Astrocyte (in vitro differentiated cells and primary cell): ENCODE measurements at regions not wholly inside any gene's neighbourhood (a gene's known extent, or its start where the extent isn't known, plus 50 kb on each side); places are given as distances from the start of the nearest gene placed in this dataset.

Experiments
- DNase-seq: peaks from one replicate; pipeline ENCODE4 v3.0.0-alpha.2; 2010; ENCODE audit warnings: low read depth
- FAIRE-seq: peaks from 2 replicates; lab custom pipeline; 2011; peaks lifted over from hg19 to GRCh38; lab: Jason Lieb, UNC
- H2AFZ ChIP-seq: 2 replicates; pipeline ENCODE4 v1.6.0; 2012; ENCODE audit warnings: low read depth, low read length, inconsistent platforms
- H3K27ac ChIP-seq: 2 replicates; pipeline ENCODE4 v1.5.1; 2011; ENCODE audit warnings: low read depth, low read length, inconsistent platforms
- H3K27me3 ChIP-seq: 2 replicates; pipeline ENCODE4 v1.6.0; 2011; ENCODE audit warnings: low read length, inconsistent platforms; ENCODE audit not compliant: insufficient read depth
- H3K36me3 ChIP-seq: 2 replicates; pipeline ENCODE4 v1.5.1; 2011; ENCODE audit warnings: low read length, inconsistent platforms; ENCODE audit not compliant: insufficient read depth
- H3K4me1 ChIP-seq: 2 replicates; pipeline ENCODE4 v1.5.1; 2011; ENCODE audit warnings: low read length, inconsistent platforms; ENCODE audit not compliant: insufficient read depth
- H3K4me2 ChIP-seq: 2 replicates; pipeline ENCODE4 v1.6.0; 2012; ENCODE audit warnings: low read length, inconsistent platforms
- H3K4me3 ChIP-seq: 2 replicates; pipeline ENCODE4 v1.5.1; 2011; ENCODE audit warnings: low read depth, mild to moderate bottlenecking, low read length, inconsistent platforms; ENCODE audit not compliant: insufficient read depth
- H3K79me2 ChIP-seq: 2 replicates; pipeline ENCODE4 v1.6.0; 2012; ENCODE audit warnings: mild to moderate bottlenecking, low read length, inconsistent platforms; ENCODE audit not compliant: insufficient read depth
- H3K9ac ChIP-seq: 2 replicates; pipeline ENCODE4 v1.6.0; 2012; ENCODE audit warnings: mild to moderate bottlenecking, low read length, inconsistent platforms
- H3K9me3 ChIP-seq: 2 replicates; pipeline ENCODE4 v1.5.1; 2012; ENCODE audit warnings: low read depth, mild to moderate bottlenecking, low read length, inconsistent platforms; ENCODE audit not compliant: insufficient read depth
- H4K20me1 ChIP-seq: 2 replicates; pipeline ENCODE4 v1.6.0; 2012; ENCODE audit warnings: low read length, inconsistent platforms; ENCODE audit not compliant: insufficient read depth
- H3K27ac Mint-ChIP-seq: one replicate; pipeline ENCODE4 v1.8.0; 2021; ENCODE audit warnings: mild to moderate bottlenecking, mixed read lengths; ENCODE audit not compliant: unreplicated experiment
- H3K27me3 Mint-ChIP-seq: one replicate; pipeline ENCODE4 v1.8.0; 2021; ENCODE audit warnings: low read depth, mixed read lengths; ENCODE audit not compliant: unreplicated experiment
- H3K36me3 Mint-ChIP-seq: one replicate; pipeline ENCODE4 v1.8.0; 2021; ENCODE audit warnings: low read depth, mixed read lengths; ENCODE audit not compliant: unreplicated experiment
- H3K4me1 Mint-ChIP-seq: one replicate; pipeline ENCODE4 v1.8.0; 2021; ENCODE audit warnings: low read depth, mixed read lengths; ENCODE audit not compliant: unreplicated experiment
- H3K4me3 Mint-ChIP-seq: one replicate; pipeline ENCODE4 v1.8.0; 2021; ENCODE audit warnings: mild to moderate bottlenecking, moderate library complexity, mixed read lengths; ENCODE audit not compliant: unreplicated experiment
- H3K9me3 Mint-ChIP-seq: one replicate; pipeline ENCODE4 v1.8.0; 2021; ENCODE audit warnings: mild to moderate bottlenecking, mixed read lengths; ENCODE audit not compliant: unreplicated experiment
- CTCF ChIP-seq: IDR thresholded peaks from 2 replicates; pipeline ENCODE4 v1.5.1; 2011; ENCODE audit warnings: low read depth, mild to moderate bottlenecking, inconsistent platforms, low read length, moderate library complexity; ENCODE audit not compliant: insufficient read depth
- EZH2 ChIP-seq: IDR thresholded peaks from 2 replicates; pipeline ENCODE4 v1.6.1; 2012; ENCODE audit warnings: mild to moderate bottlenecking, low read length, inconsistent platforms; ENCODE audit not compliant: insufficient read depth

DNA sequence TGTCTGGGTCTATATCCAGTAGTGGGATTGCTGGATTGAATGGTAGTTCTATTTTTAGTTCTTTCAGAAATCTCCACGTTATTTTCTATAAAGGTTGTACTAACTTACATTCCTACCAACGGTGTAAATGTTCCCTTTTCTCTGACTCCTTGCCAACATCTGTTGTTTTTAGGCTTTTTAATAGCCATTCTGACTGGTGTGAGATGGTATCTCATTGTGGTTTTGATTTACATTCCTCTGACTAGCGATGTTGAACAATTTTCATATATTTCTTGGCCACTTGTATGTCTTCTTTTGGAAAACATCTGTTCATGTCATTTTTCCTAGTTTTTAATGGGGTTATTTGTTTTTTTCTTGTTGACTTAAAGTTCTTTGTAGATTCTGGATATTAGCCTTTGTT lies 99.3 kb downstream of the BMP2 start:
- Histone ChIP-seq H3K4me3 (no peak overlapping the region), H3K27me3 (no peaks in the 10 kb centered on the region), H3K4me1 (no peaks in the 10 kb centered on the region), H3K27ac (no peak overlapping the region), H3K36me3 (no peaks in the 10 kb centered on the region), H3K79me2 (no peaks in the 10 kb centered on the region), H3K9me3 (no peaks in the 10 kb centered on the region), H3K9ac (no peak overlapping the region), H4K20me1 (no peaks in the 10 kb centered on the region), H2AFZ (no peak overlapping the region), H3K4me2 (no peak overlapping the region)
- Mint-ChIP-seq H3K9me3 (no peaks in the 10 kb centered on the region), H3K4me1 (peaks cover 12% of the 10 kb centered on the region), H3K27me3 (peaks cover 5% of the 10 kb centered on the region), H3K36me3 (no peaks in the 10 kb centered on the region), H3K27ac (no peak overlapping the region), H3K4me3 (no peak overlapping the region)
- no peak for TF ChIP-seq CTCF
- no peak for TF ChIP-seq EZH2
- FAIRE-seq (no peak), DNase-seq (peak; percentile 6)

DNA sequence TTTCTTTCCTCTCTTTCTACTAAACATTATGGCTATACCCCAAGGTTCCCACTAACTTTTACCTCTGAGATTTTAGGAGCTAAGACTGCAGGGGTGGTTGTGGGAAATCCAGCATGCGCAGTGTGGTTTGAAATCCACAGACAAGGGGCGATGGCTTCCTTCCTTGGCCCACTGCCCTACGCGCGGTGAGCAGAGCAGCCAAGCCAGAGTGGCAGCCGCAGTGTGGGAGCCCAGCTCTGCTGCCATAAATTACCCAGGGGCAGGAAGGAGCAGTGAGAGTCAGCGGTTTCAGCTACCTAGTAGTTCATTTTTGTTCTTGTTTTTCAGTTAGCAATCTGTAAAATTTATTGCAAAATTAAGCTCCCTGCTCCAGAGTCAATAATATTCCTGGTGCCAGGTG lies 101.4 kb downstream of the BMP2 start:
- FAIRE-seq (no peak), DNase-seq (no peak)
- peaks cover 5% of the 10 kb centered on the region for H3K27me3 Mint-ChIP-seq
- Histone ChIP-seq H4K20me1 (no peaks in the 10 kb centered on the region), H3K9ac (no peak overlapping the region), H3K4me3 (no peak overlapping the region), H3K27ac (no peak overlapping the region), H3K4me1 (no peaks in the 10 kb centered on the region), H3K9me3 (no peaks in the 10 kb centered on the region), H3K4me2 (no peak overlapping the region), H3K36me3 (no peaks in the 10 kb centered on the region), H3K79me2 (no peaks in the 10 kb centered on the region), H3K27me3 (no peaks in the 10 kb centered on the region), H2AFZ (no peak overlapping the region)
- no peak overlapping the region for H3K4me3 Mint-ChIP-seq
- no peaks in the 10 kb centered on the region for H3K36me3 Mint-ChIP-seq
- no peak overlapping the region for H3K27ac Mint-ChIP-seq
- peaks cover 5% of the 10 kb centered on the region for H3K4me1 Mint-ChIP-seq
- TF ChIP-seq EZH2 (no peak), CTCF (no peak)
- H3K9me3 Mint-ChIP-seq, result no peaks in the 10 kb centered on the region

DNA sequence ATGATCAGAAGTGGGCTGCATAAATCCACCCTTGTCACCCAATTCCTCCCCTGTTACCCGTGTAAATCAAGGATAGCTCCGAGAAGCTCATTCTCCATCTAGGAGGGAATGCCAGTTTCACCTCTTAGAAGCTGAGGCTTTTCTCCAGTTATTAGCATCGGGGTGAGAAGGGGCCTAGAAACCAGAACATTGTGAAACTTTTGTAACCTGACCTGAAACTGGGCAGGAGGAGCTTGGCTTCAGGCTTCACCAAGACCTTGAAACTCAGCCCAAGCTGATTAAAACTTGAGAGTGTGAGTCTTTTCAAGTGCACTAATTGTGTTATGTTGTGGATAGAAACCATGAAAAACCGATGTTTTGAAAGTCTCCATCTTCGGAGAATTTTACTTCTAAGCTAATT lies 103.1 kb downstream of the BMP2 start:
- H3K79me2 ChIP-seq, result no peaks in the 10 kb centered on the region
- H3K27me3 ChIP-seq, result no peaks in the 10 kb centered on the region
- no peaks in the 10 kb centered on the region for H3K36me3 Mint-ChIP-seq
- H3K27ac ChIP-seq, result no peak overlapping the region
- peaks cover 5% of the 10 kb centered on the region for H3K4me1 Mint-ChIP-seq
- TF ChIP-seq CTCF, result no peak
- no peak for TF ChIP-seq EZH2
- H3K4me1 ChIP-seq, result no peaks in the 10 kb centered on the region
- H3K9me3 ChIP-seq, result no peaks in the 10 kb centered on the region
- no peak overlapping the region for H3K9ac ChIP-seq
- no peak for FAIRE-seq
- H3K27ac Mint-ChIP-seq, result no peak overlapping the region
- no peaks in the 10 kb centered on the region for H4K20me1 ChIP-seq
- no peaks in the 10 kb centered on the region for H3K36me3 ChIP-seq
- H3K4me3 Mint-ChIP-seq, result no peak overlapping the region
- peaks cover 5% of the 10 kb centered on the region for H3K27me3 Mint-ChIP-seq
- no peak overlapping the region for H3K4me3 ChIP-seq
- DNase-seq, result no peak
- no peak overlapping the region for H3K4me2 ChIP-seq
- H2AFZ ChIP-seq, result no peak overlapping the region
- no peaks in the 10 kb centered on the region for H3K9me3 Mint-ChIP-seq
